ENCODE measurements at regions not wholly inside any gene's neighbourhood (a gene's known extent, or its start where the extent isn't known, plus 50 kb on each side); places are given as distances from the start of the nearest gene placed in this dataset.

DNA sequence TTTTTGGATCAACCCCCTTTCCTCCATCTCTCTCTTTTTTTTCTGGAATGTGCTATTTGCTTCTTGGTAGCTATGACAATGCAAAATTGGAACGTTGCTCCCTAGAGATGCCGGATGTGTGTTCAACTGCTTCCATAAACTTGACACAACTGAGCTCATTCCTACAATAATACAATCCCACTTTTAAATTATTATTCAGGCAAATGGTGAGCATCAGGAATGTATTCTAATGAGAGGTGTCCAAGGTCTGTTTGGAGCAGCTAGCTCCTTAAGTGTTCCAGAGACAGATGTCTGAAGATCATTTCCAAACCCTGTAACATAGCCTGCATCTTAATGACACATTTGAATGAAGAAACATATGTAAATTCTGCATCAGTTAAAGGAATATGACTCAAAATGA is 518.4 kb downstream of the TAF11L14 start:
- no peak overlapping the region for H3K4me3 ChIP-seq (ENCODE audit: low read depth, low read length)
- TF ChIP-seq, protein P1, sequence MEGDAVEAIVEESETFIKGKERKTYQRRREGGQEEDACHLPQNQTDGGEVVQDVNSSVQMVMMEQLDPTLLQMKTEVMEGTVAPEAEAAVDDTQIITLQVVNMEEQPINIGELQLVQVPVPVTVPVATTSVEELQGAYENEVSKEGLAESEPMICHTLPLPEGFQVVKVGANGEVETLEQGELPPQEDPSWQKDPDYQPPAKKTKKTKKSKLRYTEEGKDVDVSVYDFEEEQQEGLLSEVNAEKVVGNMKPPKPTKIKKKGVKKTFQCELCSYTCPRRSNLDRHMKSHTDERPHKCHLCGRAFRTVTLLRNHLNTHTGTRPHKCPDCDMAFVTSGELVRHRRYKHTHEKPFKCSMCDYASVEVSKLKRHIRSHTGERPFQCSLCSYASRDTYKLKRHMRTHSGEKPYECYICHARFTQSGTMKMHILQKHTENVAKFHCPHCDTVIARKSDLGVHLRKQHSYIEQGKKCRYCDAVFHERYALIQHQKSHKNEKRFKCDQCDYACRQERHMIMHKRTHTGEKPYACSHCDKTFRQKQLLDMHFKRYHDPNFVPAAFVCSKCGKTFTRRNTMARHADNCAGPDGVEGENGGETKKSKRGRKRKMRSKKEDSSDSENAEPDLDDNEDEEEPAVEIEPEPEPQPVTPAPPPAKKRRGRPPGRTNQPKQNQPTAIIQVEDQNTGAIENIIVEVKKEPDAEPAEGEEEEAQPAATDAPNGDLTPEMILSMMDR (conservative IDR thresholded peaks at IDR 0.05; ENCODE audit: low read depth, low read length), result no peak
- no peak for DNase-seq (ENCODE audit: low read depth)

DNA sequence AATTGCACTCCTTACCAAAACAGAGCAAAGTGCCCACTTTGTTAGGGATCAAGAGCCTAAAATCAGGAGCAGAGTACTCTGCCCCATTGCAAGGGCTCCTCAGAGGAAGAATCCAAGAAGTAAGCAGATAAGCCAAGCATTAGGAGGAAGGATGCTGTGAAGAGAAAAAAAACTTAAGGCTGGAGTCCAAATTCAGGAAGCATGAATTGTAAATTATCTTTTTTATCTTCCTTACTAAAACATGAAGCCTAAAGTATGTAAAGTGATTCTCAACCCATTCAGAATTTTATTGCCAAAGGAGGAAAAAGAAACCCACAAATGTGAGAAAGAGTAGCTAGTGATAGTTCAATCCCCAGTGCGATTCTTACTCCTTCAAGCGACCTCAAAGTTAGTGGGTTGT is 523.9 kb downstream of the TAF11L14 start:
- no peak for DNase-seq (ENCODE audit: low read depth)
- TF ChIP-seq, protein P1 (conservative IDR thresholded peaks at IDR 0.05; ENCODE audit: low read depth, low read length), result no peak
- H3K4me3 ChIP-seq (ENCODE audit: low read depth, low read length), result no peak overlapping the region

DNA sequence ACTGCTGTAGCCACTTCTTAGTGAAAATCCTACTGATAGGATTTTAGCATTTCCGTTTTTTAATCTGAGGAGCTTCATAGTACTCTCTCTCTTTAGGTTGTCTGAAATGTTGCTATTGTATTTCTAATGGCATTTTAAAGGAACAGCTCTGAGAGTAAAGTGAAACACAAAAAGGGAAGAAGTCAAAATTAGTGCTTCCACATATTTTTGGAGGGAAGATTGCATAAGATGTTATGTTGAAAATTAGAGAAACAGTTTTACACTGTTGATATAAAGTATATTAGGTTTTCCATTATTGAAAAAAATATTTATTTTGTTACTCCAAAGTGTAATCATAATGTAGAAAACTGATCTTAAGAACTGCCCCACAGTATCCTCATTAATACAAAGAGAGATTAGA is 525.1 kb downstream of the TAF11L14 start:
- no peak overlapping the region for H3K4me3 ChIP-seq (ENCODE audit: low read depth, low read length)
- no peak for DNase-seq (ENCODE audit: low read depth)
- TF ChIP-seq, protein P1 (conservative IDR thresholded peaks at IDR 0.05; ENCODE audit: low read depth, low read length), result no peak

- TF ChIP-seq, protein P1 (conservative IDR thresholded peaks at IDR 0.05; ENCODE audit: low read depth, low read length), result no peak
- DNase-seq (ENCODE audit: low read depth), result no peak
- no peak overlapping the region for H3K4me3 ChIP-seq (ENCODE audit: low read depth, low read length)
These were observed 537.4 kb downstream of the TAF11L14 start for GRCh38 chr5:18171684-18172083.

- DNase-seq (ENCODE audit: low read depth), result no peak
- TF ChIP-seq, protein P1 (conservative IDR thresholded peaks at IDR 0.05; ENCODE audit: low read depth, low read length), result no peak
- no peak overlapping the region for H3K4me3 ChIP-seq (ENCODE audit: low read depth, low read length)
These were observed 545.3 kb downstream of the TAF11L14 start for GRCh38 chr5:18179579-18179978.

- no peak overlapping the region for H3K4me3 ChIP-seq (ENCODE audit: low read depth, low read length)
- TF ChIP-seq, protein P1 (conservative IDR thresholded peaks at IDR 0.05; ENCODE audit: low read depth, low read length), result no peak
- no peak for DNase-seq (ENCODE audit: low read depth)
These were observed 547.3 kb downstream of the TAF11L14 start for GRCh38 chr5:18181575-18181974.

- no peak overlapping the region for H3K4me3 ChIP-seq (ENCODE audit: low read depth, low read length)
- no peak for DNase-seq (ENCODE audit: low read depth)
- TF ChIP-seq, protein P1 (conservative IDR thresholded peaks at IDR 0.05; ENCODE audit: low read depth, low read length), result no peak
These were observed 561.6 kb downstream of the TAF11L14 start for GRCh38 chr5:18195910-18196309.

Measured in epithelial cell of proximal tubule (primary cell).